IMR-90 (cell line): ENCODE measurements at regions not wholly inside any gene's neighbourhood (a gene's known extent, or its start where the extent isn't known, plus 50 kb on each side); places are given as distances from the start of the nearest gene placed in this dataset.

Experiments
- BHLHE40 ChIP-seq: fragments of 150-350 bp; IDR thresholded peaks from 2 replicates; pipeline ENCODE4 v1.6.1; 2016; ENCODE audit warnings: mild to moderate bottlenecking, low read depth, low read length
- CHD1 ChIP-seq: IDR thresholded peaks from 2 replicates; pipeline ENCODE4 v1.6.1; 2012; ENCODE audit warnings: low read depth, low read length, improper control_type of control experiment
- FOS ChIP-seq: fragments of 150-350 bp; IDR thresholded peaks from 2 replicates; pipeline ENCODE4 v1.6.1; 2016; ENCODE audit warnings: low read depth, low read length
- MAFK ChIP-seq: IDR thresholded peaks from 2 replicates; pipeline ENCODE4 v1.6.1; 2012; ENCODE audit warnings: low read depth, low read length, improper control_type of control experiment
- MAZ ChIP-seq: IDR thresholded peaks from 2 replicates; pipeline ENCODE4 v1.6.1; 2012; ENCODE audit warnings: low read depth, mild to moderate bottlenecking, low read length, improper control_type of control experiment, moderate library complexity, borderline replicate concordance
- POLR2A ChIP-seq: IDR thresholded peaks from 2 replicates; pipeline ENCODE4 v1.6.1; 2012; ENCODE audit warnings: mild to moderate bottlenecking, low read depth, low read length
- RAD21 ChIP-seq: IDR thresholded peaks from 2 replicates; pipeline ENCODE4 v1.6.1; 2012; ENCODE audit warnings: low read length, improper control_type of control experiment
- RFX5 ChIP-seq: IDR thresholded peaks from 2 replicates; pipeline ENCODE4 v1.8.0; 2012; ENCODE audit warnings: low read depth, mild to moderate bottlenecking, low read length, moderate library complexity
- TF ChIP-seq, protein P1 (sequence below): conservative IDR thresholded peaks from 2 replicates; pipeline ENCODE4 v1.5.1; 2012; ENCODE audit warnings: mild to moderate bottlenecking, low read depth, low read length, improper control_type of control experiment
- TF ChIP-seq, protein P2 (sequence below): fragments of 150-350 bp; IDR thresholded peaks from 2 replicates; pipeline ENCODE4 v1.6.1; 2017; ENCODE audit warnings: mild to moderate bottlenecking, antibody characterized with exemption, low read length, low read depth

DNA sequence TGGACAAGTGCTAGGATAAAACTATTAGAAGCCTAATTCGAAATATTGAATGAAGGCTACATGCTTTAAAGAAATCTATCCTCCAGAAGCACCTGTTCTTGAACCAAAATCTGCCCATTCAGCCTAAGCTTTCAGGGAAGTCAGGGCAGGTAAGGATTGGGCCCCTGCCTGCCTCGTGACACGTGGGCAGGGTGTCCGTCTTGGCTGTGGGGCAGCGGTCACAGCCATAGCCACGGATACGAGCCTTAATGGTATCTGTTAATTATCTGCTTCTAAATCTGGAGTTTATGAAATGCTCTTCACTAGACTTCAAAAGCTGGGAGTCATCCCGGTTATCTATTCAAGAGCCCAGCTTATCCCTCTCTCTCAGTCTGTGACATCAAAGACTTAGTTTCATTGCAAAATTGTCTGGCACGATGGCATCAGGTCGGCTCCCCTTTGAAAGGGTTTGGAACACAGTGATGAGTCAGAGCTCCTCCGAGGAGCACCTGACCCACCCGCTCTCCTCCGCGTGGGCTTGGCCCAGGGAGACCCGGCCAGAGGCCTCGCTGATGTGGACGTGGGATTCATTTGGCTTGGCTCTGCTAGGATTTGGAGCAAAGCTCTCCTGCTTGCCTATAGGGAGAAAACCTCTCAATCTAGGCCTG lies 135.9 kb downstream of the MACROH2A1 start:
- TF ChIP-seq, protein P1, sequence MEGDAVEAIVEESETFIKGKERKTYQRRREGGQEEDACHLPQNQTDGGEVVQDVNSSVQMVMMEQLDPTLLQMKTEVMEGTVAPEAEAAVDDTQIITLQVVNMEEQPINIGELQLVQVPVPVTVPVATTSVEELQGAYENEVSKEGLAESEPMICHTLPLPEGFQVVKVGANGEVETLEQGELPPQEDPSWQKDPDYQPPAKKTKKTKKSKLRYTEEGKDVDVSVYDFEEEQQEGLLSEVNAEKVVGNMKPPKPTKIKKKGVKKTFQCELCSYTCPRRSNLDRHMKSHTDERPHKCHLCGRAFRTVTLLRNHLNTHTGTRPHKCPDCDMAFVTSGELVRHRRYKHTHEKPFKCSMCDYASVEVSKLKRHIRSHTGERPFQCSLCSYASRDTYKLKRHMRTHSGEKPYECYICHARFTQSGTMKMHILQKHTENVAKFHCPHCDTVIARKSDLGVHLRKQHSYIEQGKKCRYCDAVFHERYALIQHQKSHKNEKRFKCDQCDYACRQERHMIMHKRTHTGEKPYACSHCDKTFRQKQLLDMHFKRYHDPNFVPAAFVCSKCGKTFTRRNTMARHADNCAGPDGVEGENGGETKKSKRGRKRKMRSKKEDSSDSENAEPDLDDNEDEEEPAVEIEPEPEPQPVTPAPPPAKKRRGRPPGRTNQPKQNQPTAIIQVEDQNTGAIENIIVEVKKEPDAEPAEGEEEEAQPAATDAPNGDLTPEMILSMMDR = no peak
- TF ChIP-seq RAD21 (no peak), BHLHE40 (no peak), RFX5 (no peak), CHD1 (no peak), MAFK (no peak), POLR2A (no peak), MAZ (no peak), FOS (no peak)
- TF ChIP-seq, protein P2, sequence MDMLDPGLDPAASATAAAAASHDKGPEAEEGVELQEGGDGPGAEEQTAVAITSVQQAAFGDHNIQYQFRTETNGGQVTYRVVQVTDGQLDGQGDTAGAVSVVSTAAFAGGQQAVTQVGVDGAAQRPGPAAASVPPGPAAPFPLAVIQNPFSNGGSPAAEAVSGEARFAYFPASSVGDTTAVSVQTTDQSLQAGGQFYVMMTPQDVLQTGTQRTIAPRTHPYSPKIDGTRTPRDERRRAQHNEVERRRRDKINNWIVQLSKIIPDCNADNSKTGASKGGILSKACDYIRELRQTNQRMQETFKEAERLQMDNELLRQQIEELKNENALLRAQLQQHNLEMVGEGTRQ = no peak
